DND-41 (cell line): ENCODE measurements at regions not wholly inside any gene's neighbourhood (a gene's known extent, or its start where the extent isn't known, plus 50 kb on each side); places are given as distances from the start of the nearest gene placed in this dataset.

Source experiments
- CTCF ChIP-seq: IDR thresholded peaks from 2 replicates; pipeline ENCODE4 v1.5.1; 2012; ENCODE audit warnings: borderline replicate concordance, low read length, moderate library complexity, mild to moderate bottlenecking; ENCODE audit not compliant: poor library complexity, severe bottlenecking; ENCODE audit errors: extremely low read depth
- EZH2 ChIP-seq: IDR thresholded peaks from 3 replicates; pipeline ENCODE4 v1.6.1; 2012; ENCODE audit warnings: borderline replicate concordance, low read depth, mild to moderate bottlenecking, moderate library complexity, low read length, inconsistent platforms; ENCODE audit not compliant: severe bottlenecking

- TF ChIP-seq CTCF (no peak), EZH2 (no peak)
Observed at GRCh38 chr1:38708701-38709258, 150.8 kb downstream of the RRAGC start.
